Right ventricle myocardium inferior (tissue), 1 donor: ENCODE measurements at regions not wholly inside any gene's neighbourhood (a gene's known extent, or its start where the extent isn't known, plus 50 kb on each side); places are given as distances from the start of the nearest gene placed in this dataset.
A peak's percentile ranks its signal among the peaks of the same experiment; 100 is the strongest.

Experiments
- ATAC-seq: fragments of 200-7000 bp; cut with Tn5 transposase; one replicate; pipeline ENCODE4 v1.9.1; 2020; ENCODE audit warnings: mild to moderate bottlenecking, moderate library complexity
- DNase-seq: peaks from one replicate; pipeline ENCODE4 v3.0.0; 2021; ENCODE audit errors: missing footprints
- intact Hi-C: fragments of 100-400 bp; cut with DNase I; formaldehyde crosslinking; loops from one replicate; pipeline ENCODE4 v1.11.0; 2022
- donor health status: DM: no; HTN: yes; CAD: no; lungs with severe emphysema.

DNA sequence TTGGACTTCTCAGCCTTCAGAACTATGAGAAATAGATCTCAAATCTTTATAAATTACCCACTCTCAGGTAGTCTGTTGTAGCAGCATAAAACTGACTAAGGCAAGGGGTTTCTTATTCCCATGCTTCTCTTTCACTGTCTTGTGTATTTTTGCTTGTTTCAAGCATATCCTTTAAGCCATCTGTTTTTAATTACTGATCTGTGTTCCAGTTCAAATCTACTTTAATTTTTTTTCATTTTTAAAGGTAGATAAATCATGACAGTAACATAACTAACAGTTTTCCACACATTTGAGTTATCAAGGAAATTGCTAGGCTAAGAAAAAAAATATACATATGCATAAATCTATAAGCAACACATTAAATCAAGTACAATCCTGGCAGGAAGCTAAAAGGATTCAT, 317.9 kb upstream of the TNP1 start:
- intact Hi-C loops = loop anchor here (5.0 kb wide), 1 partner anchor 335 kb away; no protein-coding TSS in a partner anchor
- no peak for DNase-seq
- no peak for ATAC-seq

DNA sequence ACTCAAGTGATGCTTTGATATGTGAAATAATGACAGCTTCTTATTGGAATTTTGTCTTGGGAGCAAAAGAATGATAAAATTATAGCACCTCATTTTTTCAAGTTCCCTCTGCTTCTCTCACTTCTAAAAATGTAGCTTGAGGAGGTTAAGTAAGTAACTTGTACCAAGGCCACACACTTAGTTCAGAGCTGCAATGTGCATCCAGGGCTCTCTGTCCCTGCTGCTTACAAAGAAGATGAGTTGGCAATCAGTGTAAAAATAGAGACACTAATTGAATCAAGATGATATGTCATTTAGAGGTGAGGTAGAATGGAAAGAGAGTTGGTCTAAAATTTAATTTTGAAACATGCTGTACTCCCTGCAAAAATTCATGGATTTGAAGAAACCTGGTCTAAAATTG, 312.0 kb upstream of the TNP1 start:
- no peak for ATAC-seq
- intact Hi-C loops = no loop called here
- no peak for DNase-seq

DNA sequence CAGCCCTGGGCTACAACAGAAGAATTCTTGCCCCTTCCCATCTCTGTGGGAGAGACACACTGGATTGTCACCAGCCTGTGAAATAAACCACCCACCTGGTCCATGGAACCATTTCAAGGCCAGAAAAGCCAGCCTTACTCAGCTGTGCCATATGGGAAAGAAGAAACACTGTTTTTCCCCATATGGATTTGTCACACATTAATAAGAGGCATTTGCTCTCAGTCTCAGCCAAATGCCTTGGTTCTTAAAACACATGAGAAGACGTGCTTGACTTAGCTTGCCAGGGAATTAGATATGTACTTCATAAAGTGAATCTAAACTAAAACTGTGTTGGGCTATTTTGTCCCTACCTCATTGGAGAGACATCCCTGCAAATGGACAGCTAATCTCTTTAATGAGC, 308.6 kb upstream of the TNP1 start:
- DNase-seq = no peak
- ATAC-seq = no peak
- intact Hi-C loops = loop anchor here (10.0 kb wide), 1 partner anchor 546 kb away; no protein-coding TSS in a partner anchor

DNA sequence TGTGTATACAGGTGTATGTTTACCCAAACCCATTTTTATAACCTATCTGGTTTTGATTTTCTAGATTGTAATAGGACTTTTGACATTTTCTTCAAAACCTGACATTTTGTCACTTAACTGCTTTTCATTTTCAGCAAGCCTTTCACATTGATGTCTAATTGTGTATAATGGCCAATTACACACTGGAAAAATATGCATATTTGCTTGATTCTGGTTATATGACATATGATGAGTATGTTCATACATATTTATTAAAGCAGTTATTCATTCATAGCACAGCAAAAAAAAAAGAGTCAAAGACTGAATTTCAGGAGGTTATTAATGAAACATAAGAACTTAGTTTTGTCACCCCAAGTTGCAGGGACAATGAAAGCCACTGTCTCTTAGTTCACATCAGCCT, 307.7 kb upstream of the TNP1 start:
- intact Hi-C loops = loop anchor here (10.0 kb wide), 1 partner anchor 547 kb away; no protein-coding TSS in a partner anchor
- no peak for ATAC-seq
- no peak for DNase-seq

- peak; percentile 68 for ATAC-seq
- intact Hi-C loops = loop anchor here (1.0 to 10.0 kb wide), 2 partner anchors 469 to 548 kb away; no protein-coding TSS in a partner anchor
- DNase-seq = no peak
These were observed 306.5 kb upstream of the TNP1 start for GRCh38 chr2:217166241-217166850.

GRCh38 chr2:217165547-217165946, 305.7 kb upstream of the TNP1 start:
- DNase-seq = no peak
- intact Hi-C loops = loop anchor here (10.0 kb wide), 1 partner anchor 549 kb away; no protein-coding TSS in a partner anchor
- ATAC-seq = no peak

DNA sequence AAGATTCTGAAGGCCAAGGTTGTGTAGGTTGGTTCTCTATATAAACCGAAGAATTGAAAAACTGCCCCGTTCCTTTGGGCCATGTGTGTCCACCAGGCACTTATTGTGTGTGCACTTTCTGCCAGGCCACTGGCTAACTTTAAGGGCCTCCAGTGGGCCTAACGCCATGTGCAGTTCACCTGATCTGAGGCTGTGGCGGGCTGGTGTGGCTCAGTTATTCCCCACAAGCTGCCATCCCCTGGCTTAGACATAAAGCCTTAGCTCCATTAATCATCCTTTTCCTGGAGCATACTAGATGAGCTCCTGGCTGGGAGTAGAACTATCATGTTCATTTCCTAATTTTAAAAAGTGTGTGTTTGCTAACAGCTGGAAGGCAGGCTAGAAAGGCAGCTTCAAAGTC, 304.1 kb upstream of the TNP1 start:
- no peak for DNase-seq
- intact Hi-C loops = loop anchor here (10.0 kb wide), 1 partner anchor 551 kb away; no protein-coding TSS in a partner anchor
- ATAC-seq = no peak

DNA sequence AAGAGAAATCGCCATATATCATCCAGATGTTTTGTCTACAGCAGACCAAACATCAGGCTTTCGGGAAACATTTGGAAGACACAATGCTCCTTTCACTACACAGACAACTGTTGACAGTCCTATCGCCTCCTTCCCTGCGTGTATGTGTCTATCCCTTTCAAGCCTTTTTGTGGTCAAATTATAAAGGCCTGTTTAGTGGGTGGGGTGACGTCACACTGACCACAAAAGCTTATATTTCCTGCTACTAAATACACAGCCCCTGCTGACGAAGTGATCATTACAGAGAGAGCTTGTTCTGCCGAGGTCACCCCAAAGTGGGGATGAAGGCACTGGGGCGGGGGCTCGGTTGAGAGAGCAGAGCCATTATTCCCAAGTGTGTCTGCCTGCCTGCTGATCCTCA, 302.7 kb upstream of the TNP1 start:
- ATAC-seq (no peak), DNase-seq (no peak)
- intact Hi-C loops = loop anchor here (10.0 kb wide), 1 partner anchor 552 kb away; no protein-coding TSS in a partner anchor

- no peak for DNase-seq
- intact Hi-C loops = loop anchor here (10.0 kb wide), 1 partner anchor 554 kb away; no protein-coding TSS in a partner anchor
- ATAC-seq = no peak
These were observed 301.4 kb upstream of the TNP1 start for GRCh38 chr2:217160978-217161973.

DNA sequence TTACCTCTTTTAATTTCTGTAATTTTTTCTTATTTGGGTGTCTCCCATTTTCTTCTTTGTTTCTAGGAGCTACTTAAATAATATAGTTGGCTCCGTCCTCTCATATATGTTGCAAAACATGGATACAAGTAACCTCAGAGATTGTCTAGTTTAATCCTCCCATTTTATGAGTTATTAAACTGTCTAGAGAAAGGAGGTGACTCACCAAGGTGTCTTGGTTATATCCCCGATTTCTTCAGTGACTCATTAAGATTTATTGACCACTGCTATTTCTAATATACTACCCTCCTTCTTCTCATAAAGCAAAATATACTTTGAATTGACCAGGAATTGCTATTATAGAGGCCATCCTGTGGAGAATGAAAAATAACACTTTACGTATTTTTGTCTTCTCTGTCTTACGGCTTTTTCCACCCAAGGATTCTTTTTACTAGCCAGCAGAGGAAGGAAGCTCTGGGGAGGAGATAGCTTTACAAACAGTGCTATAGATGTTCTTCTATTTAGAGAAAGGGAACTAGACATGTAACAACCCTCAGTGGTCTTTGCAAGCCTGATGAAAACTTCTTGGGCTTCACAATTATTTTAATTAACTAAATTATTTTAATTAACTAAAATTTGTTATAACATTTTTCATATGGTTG, 300.4 kb upstream of the TNP1 start:
- intact Hi-C loops = loop anchor here (10.0 kb wide), 1 partner anchor 555 kb away; no protein-coding TSS in a partner anchor
- DNase-seq (no peak), ATAC-seq (no peak)

DNA sequence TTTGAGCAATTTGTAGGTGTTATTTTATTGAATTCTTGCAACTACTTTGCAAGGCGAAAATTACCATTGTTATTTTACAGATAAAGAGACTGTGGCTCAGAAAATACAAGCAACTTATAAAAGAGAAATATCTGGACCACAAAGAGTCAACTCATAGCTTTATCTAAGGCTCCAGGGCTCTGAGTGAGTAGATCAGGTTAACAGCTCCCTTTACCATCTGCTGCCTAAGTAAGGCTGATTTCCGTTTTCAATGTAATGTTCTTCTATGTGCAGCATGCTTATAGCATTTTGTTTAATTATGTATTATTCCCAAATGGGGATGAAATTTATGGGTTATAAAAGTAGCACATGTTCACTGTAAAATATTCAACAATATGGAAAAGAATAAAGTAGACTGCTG, 299.1 kb upstream of the TNP1 start:
- intact Hi-C loops = no loop called here
- DNase-seq (no peak), ATAC-seq (no peak)

GRCh38 chr2:217157581-217157980, 297.7 kb upstream of the TNP1 start:
- ATAC-seq (no peak), DNase-seq (no peak)
- intact Hi-C loops = no loop called here

DNA sequence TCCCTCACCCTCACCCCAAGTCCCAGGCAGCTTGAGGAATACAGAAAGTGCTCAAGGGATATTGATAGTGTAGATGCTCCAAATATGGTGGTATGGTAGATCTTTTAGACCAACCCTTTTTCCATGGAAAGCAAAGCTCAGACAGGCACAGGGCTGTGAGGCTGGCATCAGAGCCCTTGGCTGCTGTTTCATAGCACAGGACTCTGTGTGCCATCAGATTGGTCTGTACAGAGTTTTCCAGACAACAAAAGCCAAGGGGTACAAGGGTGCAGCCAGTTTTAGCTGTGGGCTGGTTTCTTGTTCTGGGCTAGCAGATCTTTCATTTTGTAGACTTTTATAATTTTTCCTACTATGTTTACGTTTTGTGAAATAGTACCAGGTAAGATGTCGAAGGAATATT, 296.9 kb upstream of the TNP1 start:
- DNase-seq (no peak), ATAC-seq (no peak)
- intact Hi-C loops = no loop called here

GRCh38 chr2:217154923-217155322, 295.1 kb upstream of the TNP1 start:
- DNase-seq (no peak), ATAC-seq (no peak)
- intact Hi-C loops = no loop called here

GRCh38 chr2:217153510-217153909, 293.6 kb upstream of the TNP1 start:
- intact Hi-C loops = no loop called here
- DNase-seq = no peak
- ATAC-seq = no peak

DNA sequence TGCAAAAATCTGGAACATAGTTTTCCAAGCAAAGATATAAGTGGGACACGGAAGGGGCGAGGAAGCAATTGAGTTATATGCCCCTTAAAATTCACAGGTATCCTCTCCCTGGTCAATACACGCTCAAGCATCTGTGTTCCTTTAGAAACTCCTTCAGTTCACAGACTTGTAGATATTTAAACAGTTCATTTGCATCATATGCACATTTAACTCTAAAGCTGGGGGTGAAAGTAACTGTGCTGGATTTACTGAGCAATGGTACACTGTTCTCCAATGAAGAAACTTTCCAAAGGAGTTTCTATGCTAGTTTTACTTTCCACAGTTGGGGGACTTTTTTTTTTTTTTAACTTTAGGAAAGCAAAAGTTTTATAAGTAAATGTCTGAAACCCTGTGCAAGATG, 293.0 kb upstream of the TNP1 start:
- intact Hi-C loops = no loop called here
- DNase-seq (no peak), ATAC-seq (no peak)

DNA sequence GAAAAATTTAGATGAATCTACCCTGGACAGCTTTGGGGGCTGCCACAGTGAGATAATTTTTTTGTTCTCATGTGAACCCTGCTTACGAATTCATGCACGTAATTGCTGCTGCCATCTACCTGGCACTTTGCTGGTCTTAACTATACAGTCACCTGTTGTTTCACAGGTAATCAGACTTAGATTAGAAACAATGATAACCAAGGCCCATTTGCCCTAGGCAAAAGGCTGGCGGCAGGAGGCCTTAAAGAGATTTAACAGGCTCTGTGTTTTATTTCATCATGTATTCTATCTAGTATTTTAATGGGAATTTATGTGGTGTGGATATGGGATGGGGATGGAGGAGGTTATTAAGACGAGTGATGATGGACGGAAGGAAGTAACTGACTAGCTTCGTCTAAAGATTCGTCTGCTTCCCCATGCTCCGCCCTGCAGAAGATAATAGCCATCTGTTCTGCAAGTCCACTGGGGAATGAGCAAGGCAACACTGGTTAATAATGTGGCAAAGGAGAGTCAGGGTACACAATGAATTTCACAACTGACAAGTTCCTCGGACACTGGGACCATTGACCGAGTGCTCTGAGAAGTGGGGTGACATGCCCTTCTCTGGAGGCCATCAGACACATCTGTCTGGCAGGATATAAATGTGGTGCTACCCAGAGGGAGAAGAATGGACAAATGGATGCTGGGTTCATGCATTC, 291.8 kb upstream of the TNP1 start:
- intact Hi-C loops = no loop called here
- peak; percentile 86 for ATAC-seq
- DNase-seq = no peak

DNA sequence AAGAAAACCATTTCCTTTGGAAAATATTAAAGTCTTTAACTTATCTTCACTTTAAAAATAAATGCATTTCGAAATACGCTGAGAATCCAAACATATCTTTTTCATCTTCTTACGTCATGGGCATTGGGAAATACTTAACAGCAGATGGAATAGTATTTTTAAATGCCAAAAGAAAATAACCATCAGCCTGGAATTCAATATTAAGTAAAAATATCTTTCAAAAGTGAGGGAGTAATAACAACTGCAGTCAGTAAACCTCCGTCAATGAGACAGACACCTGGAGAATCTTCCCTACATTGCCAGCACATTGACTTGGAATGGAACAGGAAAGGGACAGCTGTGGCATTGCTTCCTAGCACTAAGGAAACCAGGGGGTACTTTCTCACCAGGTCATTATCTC, 290.4 kb upstream of the TNP1 start:
- intact Hi-C loops = no loop called here
- ATAC-seq (no peak), DNase-seq (no peak)
